Sigmoid colon (tissue), 4 donors: ENCODE measurements at regions not wholly inside any gene's neighbourhood (a gene's known extent, or its start where the extent isn't known, plus 50 kb on each side); places are given as distances from the start of the nearest gene placed in this dataset.

Experiments used
- CTCF ChIP-seq, 4 experiments: fragments of 450-650 bp in 3 of 4; fragments of 200-600 bp in 1 of 4; IDR thresholded peaks; one replicate each; pipeline ENCODE4 v1.5.1; 2016 to 2019; ENCODE audit warnings: antibody characterized with exemption in 4 of 4, mild to moderate bottlenecking in 3 of 4, moderate library complexity in 2 of 4
- EP300 ChIP-seq, 4 donors: sonication (generic); formaldehyde crosslinking; IDR thresholded peaks; one replicate each; pipeline ENCODE4 v1.6.1; 2017; ENCODE audit warnings: antibody characterized with exemption in 4 of 4
- POLR2A ChIP-seq, 2 donors: fragments of 450-650 bp; IDR thresholded peaks; one replicate each; pipeline ENCODE4 v1.6.1; 2016; ENCODE audit warnings: antibody characterized with exemption in 2 of 2, mild to moderate bottlenecking in 2 of 2, moderate library complexity in 2 of 2
- POLR2AphosphoS5 ChIP-seq, 4 donors: sonication (generic); formaldehyde crosslinking; IDR thresholded peaks; one replicate each; pipeline ENCODE4 v1.6.1; 2017; ENCODE audit warnings: antibody characterized with exemption in 4 of 4

DNA sequence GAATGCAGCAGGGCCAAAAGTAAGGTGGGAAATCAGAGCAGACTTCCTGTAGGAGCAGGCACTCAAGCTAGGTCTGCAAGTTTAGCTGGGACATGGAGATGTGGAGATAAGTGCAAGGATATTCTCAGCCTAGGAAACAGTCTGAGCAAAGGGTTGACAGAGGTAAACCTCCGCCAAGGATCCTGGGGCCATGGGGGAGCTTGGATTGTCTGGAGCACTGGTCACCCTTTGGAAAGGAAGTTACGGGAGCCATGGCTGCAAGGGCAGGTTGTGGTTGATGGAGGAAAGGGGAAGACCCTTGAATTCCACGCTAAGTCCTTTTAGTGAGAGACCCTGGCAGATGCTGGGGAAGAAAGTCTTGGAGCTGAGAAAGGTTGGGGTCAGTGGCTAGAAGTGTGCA lies 150.9 kb downstream of the PTPRU start:
- no peak for TF ChIP-seq CTCF (IDR thresholded peaks at IDR 0.05)
- no peak for TF ChIP-seq EP300 (IDR thresholded peaks at IDR 0.05)
- TF ChIP-seq POLR2AphosphoS5 (IDR thresholded peaks at IDR 0.05), result no peak
- no peak for TF ChIP-seq POLR2A (IDR thresholded peaks at IDR 0.05)
